SU-DHL-6 (cell line): ENCODE measurements at regions not wholly inside any gene's neighbourhood (a gene's known extent, or its start where the extent isn't known, plus 50 kb on each side); places are given as distances from the start of the nearest gene placed in this dataset.

Experiments used
- H2AFZ ChIP-seq: fragments of 200-600 bp; sonication (generic); 2 replicates; pipeline ENCODE4 v1.6.1; 2014; ENCODE audit warnings: low read depth, mild to moderate bottlenecking, moderate library complexity, mixed read lengths, antibody characterized with exemption, low read length; ENCODE audit not compliant: severe bottlenecking
- H3F3A ChIP-seq: fragments of 200-600 bp; shearing (Covaris generic); 2 replicates; pipeline ENCODE4 v1.6.0; 2016; ENCODE audit warnings: antibody characterized with exemption, mild to moderate bottlenecking; ENCODE audit not compliant: insufficient read depth
- H3K27ac ChIP-seq: fragments of 200-600 bp; sonication (generic); 2 replicates; pipeline ENCODE4 v1.5.1; 2016; ENCODE audit warnings: low read depth, mild to moderate bottlenecking, low read length, moderate library complexity, mixed read lengths
- H3K27me3 ChIP-seq: fragments of 200-600 bp; sonication (generic), shearing (Covaris generic); 2 replicates; pipeline ENCODE4 v1.6.0; 2014; ENCODE audit warnings: mild to moderate bottlenecking, low read length
- H3K36me3 ChIP-seq: fragments of 200-600 bp; sonication (generic); 2 replicates; pipeline ENCODE4 v1.6.1; 2014; ENCODE audit warnings: mild to moderate bottlenecking, low read length, mixed read lengths
- H3K4me2 ChIP-seq: fragments of 300-600, 200-600 bp; shearing (Covaris generic), sonication (generic); 2 replicates; pipeline ENCODE4 v1.6.0; 2014; ENCODE audit warnings: low read length, low read depth, mild to moderate bottlenecking; ENCODE audit not compliant: poor library complexity, severe bottlenecking
- H3K4me3 ChIP-seq: fragments of 200-600 bp; sonication (generic); 2 replicates; pipeline ENCODE4 v1.5.1; 2014; ENCODE audit warnings: antibody characterized with exemption, low read length, mild to moderate bottlenecking, mixed read lengths; ENCODE audit not compliant: insufficient read depth, poor library complexity, severe bottlenecking
- H3K79me2 ChIP-seq: fragments of 200-600 bp; sonication (generic); 2 replicates; pipeline ENCODE4 v1.6.1; 2014; ENCODE audit warnings: mild to moderate bottlenecking, low read length, moderate library complexity; ENCODE audit not compliant: insufficient read depth
- H3K9ac ChIP-seq: fragments of 200-600 bp; sonication (generic); 2 replicates; pipeline ENCODE4 v1.7.0; 2014; ENCODE audit warnings: mild to moderate bottlenecking, low read length
- H3K9me2 ChIP-seq: fragments of 200-600 bp; sonication (generic); replicated peaks from 2 replicates; pipeline ENCODE4 v1.6.1; 2014; ENCODE audit warnings: low read length; ENCODE audit not compliant: insufficient read depth
- H3K9me3 ChIP-seq: fragments of 200-600 bp; sonication (generic); 2 replicates; pipeline ENCODE4 v1.6.1; 2014; ENCODE audit warnings: low read length, mixed read lengths; ENCODE audit not compliant: insufficient read depth
- H4K20me1 ChIP-seq: fragments of 200-600 bp; sonication (generic); 2 replicates; pipeline ENCODE4 v1.6.1; 2014; ENCODE audit warnings: low read depth, mild to moderate bottlenecking, antibody characterized with exemption, low read length, moderate library complexity, mixed read lengths
- CTCF ChIP-seq: fragments of 200-600 bp; sonication (generic); IDR thresholded peaks from one replicate; pipeline ENCODE4 v1.5.1; 2017; ENCODE audit warnings: antibody characterized with exemption, mild to moderate bottlenecking, low read length, moderate library complexity; ENCODE audit not compliant: insufficient read depth, poor library complexity, severe bottlenecking
- EZH2phosphoT487 ChIP-seq: fragments of 200-600 bp; sonication (generic), shearing (Covaris generic); conservative IDR thresholded peaks from 2 replicates; pipeline ENCODE4 v1.6.1; 2018; ENCODE audit warnings: mild to moderate bottlenecking, antibody characterized with exemption, low read length, moderate library complexity, mixed read lengths

GRCh38 chr10:78551184-78552005 lies 517.4 kb upstream of the ZMIZ1 start:
- H3K9ac ChIP-seq = no peak overlapping the region
- H3K27me3 ChIP-seq = no peaks in the 10 kb centered on the region
- no peaks in the 10 kb centered on the region for H3F3A ChIP-seq
- H3K4me3 ChIP-seq = no peak overlapping the region
- H2AFZ ChIP-seq = no peak overlapping the region
- no peaks in the 10 kb centered on the region for H3K79me2 ChIP-seq
- TF ChIP-seq CTCF = no peak
- TF ChIP-seq EZH2phosphoT487 = no peak
- H3K9me2 ChIP-seq = no peaks in the 10 kb centered on the region
- no peaks in the 10 kb centered on the region for H3K9me3 ChIP-seq
- no peak overlapping the region for H3K27ac ChIP-seq
- H3K4me2 ChIP-seq = no peak overlapping the region
- H4K20me1 ChIP-seq = no peaks in the 10 kb centered on the region
- H3K36me3 ChIP-seq = no peaks in the 10 kb centered on the region

GRCh38 chr10:78552261-78552811 lies 516.4 kb upstream of the ZMIZ1 start:
- no peaks in the 10 kb centered on the region for H4K20me1 ChIP-seq
- H3K36me3 ChIP-seq = no peaks in the 10 kb centered on the region
- H3K9me3 ChIP-seq = no peaks in the 10 kb centered on the region
- no peak overlapping the region for H3K4me2 ChIP-seq
- H3K4me3 ChIP-seq = no peak overlapping the region
- H3K27me3 ChIP-seq = no peaks in the 10 kb centered on the region
- no peak for TF ChIP-seq CTCF
- no peak for TF ChIP-seq EZH2phosphoT487
- H3K27ac ChIP-seq = no peak overlapping the region
- no peaks in the 10 kb centered on the region for H3K79me2 ChIP-seq
- H3K9me2 ChIP-seq = no peaks in the 10 kb centered on the region
- no peak overlapping the region for H2AFZ ChIP-seq
- no peak overlapping the region for H3K9ac ChIP-seq
- H3F3A ChIP-seq = no peaks in the 10 kb centered on the region

DNA sequence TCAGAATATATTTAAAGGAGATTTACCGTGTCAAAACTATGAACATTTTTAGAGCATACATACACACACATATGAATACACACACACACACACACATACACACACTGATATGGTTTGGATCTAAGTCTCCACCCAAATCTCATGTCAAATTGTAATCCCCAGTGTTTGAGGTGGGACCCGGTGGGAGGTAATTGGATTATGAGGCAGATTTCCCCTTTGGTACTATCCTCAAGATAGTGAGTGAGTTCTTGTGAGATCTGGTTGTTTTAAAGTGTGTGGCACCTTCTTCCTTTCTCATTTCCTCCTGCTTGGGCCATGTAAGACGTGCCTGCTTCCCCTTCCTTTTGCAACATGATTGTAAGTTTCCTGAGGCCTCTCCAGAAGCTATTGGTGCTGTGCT lies 515.0 kb upstream of the ZMIZ1 start:
- Histone ChIP-seq H3K4me2 (no peak overlapping the region), H4K20me1 (no peaks in the 10 kb centered on the region), H3K27me3 (no peaks in the 10 kb centered on the region), H3F3A (no peaks in the 10 kb centered on the region), H3K4me3 (no peak overlapping the region), H3K9me2 (no peaks in the 10 kb centered on the region), H3K27ac (no peak overlapping the region), H3K79me2 (no peaks in the 10 kb centered on the region), H3K9ac (no peak overlapping the region), H3K36me3 (no peaks in the 10 kb centered on the region), H2AFZ (no peak overlapping the region), H3K9me3 (no peaks in the 10 kb centered on the region)
- TF ChIP-seq EZH2phosphoT487 = no peak
- no peak for TF ChIP-seq CTCF
